Adipocyte (in vitro differentiated cells): ENCODE measurements at regions not wholly inside any gene's neighbourhood (a gene's known extent, or its start where the extent isn't known, plus 50 kb on each side); places are given as distances from the start of the nearest gene placed in this dataset.

ENCODE experiments used
- DNase-seq: peaks from one replicate; pipeline ENCODE4 v3.0.0-alpha.2; 2015; ENCODE audit warnings: low read depth
- H3K27me3 ChIP-seq: replicated peaks from 2 replicates; pipeline ENCODE4 v1.7.0; 2013; ENCODE audit warnings: mild to moderate bottlenecking, low read length, moderate library complexity; ENCODE audit not compliant: control insufficient read depth, insufficient read depth
- H3K36me3 ChIP-seq: 2 replicates; pipeline ENCODE4 v1.7.0; 2013; ENCODE audit warnings: low read length, mild to moderate bottlenecking, moderate library complexity; ENCODE audit not compliant: control insufficient read depth, insufficient read depth, severe bottlenecking
- H3K4me1 ChIP-seq: 2 replicates; pipeline ENCODE4 v1.7.0; 2013; ENCODE audit warnings: mild to moderate bottlenecking, low read length, moderate library complexity; ENCODE audit not compliant: control insufficient read depth, insufficient read depth
- H3K4me3 ChIP-seq: 2 replicates; pipeline ENCODE4 v1.7.0; 2013; ENCODE audit warnings: mild to moderate bottlenecking, low read length, moderate library complexity
- H3K9ac ChIP-seq: 2 replicates; pipeline ENCODE4 v1.7.0; 2013; ENCODE audit warnings: mild to moderate bottlenecking, low read length, moderate library complexity
- H3K9me3 ChIP-seq: 2 replicates; pipeline ENCODE4 v1.7.0; 2013; ENCODE audit warnings: mild to moderate bottlenecking, low read length, moderate library complexity; ENCODE audit not compliant: control insufficient read depth

GRCh38 chr13:48159826-48160225 is 64.9 kb upstream of the MED4 start:
- Histone ChIP-seq H3K4me3 (no peak overlapping the region), H3K27me3 (no peaks in the 10 kb centered on the region), H3K4me1 (peaks cover 49% of the 10 kb centered on the region), H3K36me3 (no peaks in the 10 kb centered on the region), H3K9ac (no peak overlapping the region), H3K9me3 (no peaks in the 10 kb centered on the region)
- no peak for DNase-seq

- no peaks in the 10 kb centered on the region for H3K36me3 ChIP-seq
- H3K4me1 ChIP-seq: peaks cover 49% of the 10 kb centered on the region
- no peak overlapping the region for H3K9ac ChIP-seq
- no peak for DNase-seq
- H3K9me3 ChIP-seq: no peaks in the 10 kb centered on the region
- H3K4me3 ChIP-seq: no peak overlapping the region
- H3K27me3 ChIP-seq: no peaks in the 10 kb centered on the region
These were observed 64.5 kb upstream of the MED4 start for GRCh38 chr13:48159401-48159800.

GRCh38 chr13:48158915-48159314 is 64.0 kb upstream of the MED4 start:
- no peak for DNase-seq

GRCh38 chr13:48158290-48158689 is 63.4 kb upstream of the MED4 start:
- DNase-seq: no peak

More at GRCh38 chr13:48158915-48159314, 64.0 kb upstream of the MED4 start:
- Histone ChIP-seq H3K27me3 (no peaks in the 10 kb centered on the region), H3K9me3 (no peaks in the 10 kb centered on the region), H3K4me1 (peaks cover 49% of the 10 kb centered on the region), H3K9ac (no peak overlapping the region), H3K36me3 (no peaks in the 10 kb centered on the region), H3K4me3 (no peak overlapping the region)

GRCh38 chr13:48156466-48156865 is 61.6 kb upstream of the MED4 start:
- Histone ChIP-seq H3K27me3 (no peaks in the 10 kb centered on the region), H3K36me3 (no peaks in the 10 kb centered on the region), H3K4me3 (no peak overlapping the region), H3K4me1 (peaks cover 29% of the 10 kb centered on the region), H3K9ac (no peak overlapping the region), H3K9me3 (no peaks in the 10 kb centered on the region)
- DNase-seq: no peak

More at GRCh38 chr13:48158290-48158689, 63.4 kb upstream of the MED4 start:
- Histone ChIP-seq H3K9me3 (no peaks in the 10 kb centered on the region), H3K9ac (no peak overlapping the region), H3K27me3 (no peaks in the 10 kb centered on the region), H3K4me3 (no peak overlapping the region), H3K36me3 (no peaks in the 10 kb centered on the region), H3K4me1 (peaks cover 47% of the 10 kb centered on the region)

GRCh38 chr13:48155848-48156247 is 60.9 kb upstream of the MED4 start:
- DNase-seq: peak; percentile 7
- Histone ChIP-seq H3K9me3 (no peaks in the 10 kb centered on the region), H3K36me3 (no peaks in the 10 kb centered on the region)

GRCh38 chr13:48154671-48155070 is 59.8 kb upstream of the MED4 start:
- Histone ChIP-seq H3K27me3 (no peaks in the 10 kb centered on the region), H3K9ac (no peak overlapping the region), H3K9me3 (no peaks in the 10 kb centered on the region), H3K4me1 (peaks cover 12% of the 10 kb centered on the region), H3K36me3 (no peaks in the 10 kb centered on the region), H3K4me3 (no peak overlapping the region)
- no peak for DNase-seq

More at GRCh38 chr13:48155848-48156247, 60.9 kb upstream of the MED4 start:
- H3K4me3 ChIP-seq: no peak overlapping the region
- H3K4me1 ChIP-seq: peaks cover 24% of the 10 kb centered on the region
- H3K27me3 ChIP-seq: no peaks in the 10 kb centered on the region
- no peak overlapping the region for H3K9ac ChIP-seq

- Histone ChIP-seq H3K4me1 (peaks cover 5% of the 10 kb centered on the region), H3K4me3 (no peak overlapping the region), H3K9me3 (no peaks in the 10 kb centered on the region), H3K36me3 (no peaks in the 10 kb centered on the region), H3K27me3 (no peaks in the 10 kb centered on the region), H3K9ac (no peak overlapping the region)
- DNase-seq: no peak
These were observed 58.3 kb upstream of the MED4 start for GRCh38 chr13:48153186-48153585.

GRCh38 chr13:48151363-48152161 is 56.7 kb upstream of the MED4 start:
- Histone ChIP-seq H3K9me3 (no peaks in the 10 kb centered on the region), H3K9ac (no peak overlapping the region), H3K4me3 (no peak overlapping the region), H3K4me1 (peaks cover 5% of the 10 kb centered on the region), H3K36me3 (no peaks in the 10 kb centered on the region), H3K27me3 (no peaks in the 10 kb centered on the region)
- no peak for DNase-seq

- no peak for DNase-seq
- no peaks in the 10 kb centered on the region for H3K27me3 ChIP-seq
- peaks cover 8% of the 10 kb centered on the region for H3K4me1 ChIP-seq
- H3K9me3 ChIP-seq: no peaks in the 10 kb centered on the region
- no peak overlapping the region for H3K4me3 ChIP-seq
- H3K36me3 ChIP-seq: no peaks in the 10 kb centered on the region
- no peak overlapping the region for H3K9ac ChIP-seq
These were observed 53.5 kb upstream of the MED4 start for GRCh38 chr13:48148454-48148853.

- Histone ChIP-seq H3K36me3 (no peaks in the 10 kb centered on the region), H3K4me1 (peaks cover 8% of the 10 kb centered on the region), H3K9ac (no peak overlapping the region), H3K9me3 (no peaks in the 10 kb centered on the region), H3K4me3 (no peak overlapping the region), H3K27me3 (no peaks in the 10 kb centered on the region)
- DNase-seq: no peak
These were observed 51.7 kb upstream of the MED4 start for GRCh38 chr13:48146636-48147035.

GRCh38 chr13:48146122-48146521 is 51.2 kb upstream of the MED4 start:
- Histone ChIP-seq H3K9me3 (no peaks in the 10 kb centered on the region), H3K4me1 (peaks cover 8% of the 10 kb centered on the region), H3K27me3 (no peaks in the 10 kb centered on the region)

More at GRCh38 chr13:48146122-48146521, 51.2 kb upstream of the MED4 start:
- no peaks in the 10 kb centered on the region for H3K36me3 ChIP-seq
- H3K4me3 ChIP-seq: no peak overlapping the region
- no peak overlapping the region for H3K9ac ChIP-seq
- DNase-seq: no peak
